ENCODE measurements at regions not wholly inside any gene's neighbourhood (a gene's known extent, or its start where the extent isn't known, plus 50 kb on each side); places are given as distances from the start of the nearest gene placed in this dataset.
"Not testable (repeated sequence)": the region's sequence is repeated elsewhere in the genome, so short reads cannot be mapped to it uniquely, and the experiment has no call there.

- H3K4me1 ChIP-seq (ENCODE audit: control insufficient read depth, low read depth, low read length); H3K36me3 ChIP-seq (ENCODE audit: control insufficient read depth, low read depth, low read length); H3K4me3 ChIP-seq (ENCODE audit: low read length); H3K9me3 ChIP-seq (ENCODE audit: control insufficient read depth, low read depth, low read length); H3K27me3 ChIP-seq (ENCODE audit: control insufficient read depth, insufficient read depth, low read length); H3K27ac ChIP-seq (ENCODE audit: low read length); H3K9ac ChIP-seq (ENCODE audit: low read length): not testable (repeated sequence)
These were observed 567.3 kb downstream of the ANKRD30B start for GRCh38 chr18:15315301-15315700.

DNA sequence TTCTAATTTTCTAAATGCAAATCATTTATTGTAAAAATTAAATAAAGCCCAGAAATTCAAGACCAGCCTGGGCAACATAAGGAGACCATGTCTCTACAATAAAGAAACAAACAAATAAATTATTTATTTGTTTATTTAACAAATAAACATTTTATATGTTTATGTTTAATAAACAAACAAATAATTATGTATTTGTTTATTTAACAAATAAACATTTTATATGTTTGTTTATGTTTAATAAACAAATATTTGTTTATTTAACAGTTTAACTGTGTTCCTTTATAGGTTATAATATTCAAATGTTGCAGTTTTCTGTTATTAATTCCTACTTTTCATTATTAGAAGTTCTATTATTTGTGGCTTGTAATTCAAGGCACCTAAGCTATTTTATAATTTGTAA lies 570.7 kb downstream of the ANKRD30B start:
- H3K27me3 ChIP-seq (ENCODE audit: control insufficient read depth, insufficient read depth, low read length); H3K36me3 ChIP-seq (ENCODE audit: control insufficient read depth, low read depth, low read length); H3K9me3 ChIP-seq (ENCODE audit: control insufficient read depth, low read depth, low read length); H3K27ac ChIP-seq (ENCODE audit: low read length); H3K9ac ChIP-seq (ENCODE audit: low read length); H3K4me3 ChIP-seq (ENCODE audit: low read length); H3K4me1 ChIP-seq (ENCODE audit: control insufficient read depth, low read depth, low read length): not testable (repeated sequence)

GRCh38 chr18:15329713-15330112 lies 581.7 kb downstream of the ANKRD30B start:
- not testable (repeated sequence) for H3K9ac ChIP-seq (ENCODE audit: low read length); H3K27me3 ChIP-seq (ENCODE audit: control insufficient read depth, insufficient read depth, low read length); H3K4me3 ChIP-seq (ENCODE audit: low read length); H3K36me3 ChIP-seq (ENCODE audit: control insufficient read depth, low read depth, low read length); H3K4me1 ChIP-seq (ENCODE audit: control insufficient read depth, low read depth, low read length); H3K27ac ChIP-seq (ENCODE audit: low read length); H3K9me3 ChIP-seq (ENCODE audit: control insufficient read depth, low read depth, low read length)

- not testable (repeated sequence) for H3K4me1 ChIP-seq (ENCODE audit: control insufficient read depth, low read depth, low read length); H3K4me3 ChIP-seq (ENCODE audit: low read length); H3K27ac ChIP-seq (ENCODE audit: low read length); H3K27me3 ChIP-seq (ENCODE audit: control insufficient read depth, insufficient read depth, low read length); H3K9me3 ChIP-seq (ENCODE audit: control insufficient read depth, low read depth, low read length); H3K9ac ChIP-seq (ENCODE audit: low read length); H3K36me3 ChIP-seq (ENCODE audit: control insufficient read depth, low read depth, low read length)
These were observed 582.2 kb downstream of the ANKRD30B start for GRCh38 chr18:15330149-15330548.

DNA sequence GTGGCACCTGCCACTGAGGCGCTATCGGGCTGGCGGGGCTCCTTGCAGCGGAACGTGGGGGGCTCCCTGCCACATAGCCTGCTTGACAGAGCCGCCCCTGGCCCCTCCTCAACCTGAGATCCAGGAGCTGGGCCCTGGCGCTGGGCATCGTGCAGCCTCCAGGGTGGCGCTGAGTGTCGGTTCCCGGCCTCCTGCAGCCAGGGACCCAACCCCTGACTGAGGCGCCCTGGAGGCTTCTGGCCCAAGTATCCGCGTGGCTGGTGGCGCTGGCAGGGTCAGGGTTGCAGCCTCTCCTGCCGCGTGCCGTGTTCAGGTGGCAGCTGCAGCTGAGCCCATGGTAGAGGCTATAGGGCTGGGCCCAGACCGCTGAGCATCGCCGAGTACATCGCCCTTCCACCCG lies 582.6 kb downstream of the ANKRD30B start:
- H3K9ac ChIP-seq (ENCODE audit: low read length); H3K4me3 ChIP-seq (ENCODE audit: low read length); H3K27ac ChIP-seq (ENCODE audit: low read length); H3K27me3 ChIP-seq (ENCODE audit: control insufficient read depth, insufficient read depth, low read length); H3K36me3 ChIP-seq (ENCODE audit: control insufficient read depth, low read depth, low read length); H3K4me1 ChIP-seq (ENCODE audit: control insufficient read depth, low read depth, low read length); H3K9me3 ChIP-seq (ENCODE audit: control insufficient read depth, low read depth, low read length): not testable (repeated sequence)

- not testable (repeated sequence) for H3K9ac ChIP-seq (ENCODE audit: low read length); H3K9me3 ChIP-seq (ENCODE audit: control insufficient read depth, low read depth, low read length); H3K4me3 ChIP-seq (ENCODE audit: low read length); H3K4me1 ChIP-seq (ENCODE audit: control insufficient read depth, low read depth, low read length); H3K36me3 ChIP-seq (ENCODE audit: control insufficient read depth, low read depth, low read length); H3K27ac ChIP-seq (ENCODE audit: low read length); H3K27me3 ChIP-seq (ENCODE audit: control insufficient read depth, insufficient read depth, low read length)
These were observed 627.7 kb downstream of the ANKRD30B start for GRCh38 chr18:15375671-15376070.

- not testable (repeated sequence) for H3K9ac ChIP-seq (ENCODE audit: low read length); H3K27me3 ChIP-seq (ENCODE audit: control insufficient read depth, insufficient read depth, low read length); H3K4me3 ChIP-seq (ENCODE audit: low read length); H3K36me3 ChIP-seq (ENCODE audit: control insufficient read depth, low read depth, low read length); H3K27ac ChIP-seq (ENCODE audit: low read length); H3K4me1 ChIP-seq (ENCODE audit: control insufficient read depth, low read depth, low read length)
- H3K9me3 ChIP-seq (ENCODE audit: control insufficient read depth, low read depth, low read length): peaks cover 52% of the 10 kb centered on the region
These were observed 659.9 kb downstream of the ANKRD30B start for GRCh38 chr18:15407874-15408273.
